GM12878 (cell line): ENCODE measurements at regions not wholly inside any gene's neighbourhood (a gene's known extent, or its start where the extent isn't known, plus 50 kb on each side); places are given as distances from the start of the nearest gene placed in this dataset.

Experiments used
- ATAC-seq: fragments of 200-7000 bp; cut with Tn5 transposase; 3 replicates; pipeline ENCODE4 v1.9.1; 2020; ENCODE audit warnings: mild to moderate bottlenecking, moderate library complexity
- BruUV-seq: library from RNA; stranded (reverse); fragments of 400-500 nt; replicated peaks from 2 replicates; lab custom pipeline; 2021; lab: Mats Ljungman, UMichigan
- CTCF ChIA-PET: fragments of 300-600 bp; sonication (Branson Sonifier 250); formaldehyde crosslinking; extraction: SDS; loops from one replicate; lab custom pipeline; 2021; ENCODE audit warnings: inconsistent platforms; lab: Yijun Ruan, JAX
- POLR2A ChIA-PET: fragments of 350-600 bp; formaldehyde crosslinking; extraction: SDS; loops from one replicate; lab custom pipeline; 2021; ENCODE audit warnings: inconsistent platforms; lab: Charles Lee
- RAD21 ChIA-PET: fragments of 300-600 bp; sonication (Branson Sonifier 250); formaldehyde crosslinking; loops from one replicate; lab custom pipeline; 2023; ENCODE audit warnings: antibody characterized with exemption; ENCODE audit not compliant: unreplicated experiment; lab: Charles Lee
- SMC1A ChIA-PET: fragments of 300-600 bp; sonication (Branson Sonifier 250); formaldehyde crosslinking; loops from one replicate; lab custom pipeline; 2023; ENCODE audit not compliant: unreplicated experiment, uncharacterized antibody; lab: Charles Lee
- DNase-seq: peaks from one replicate; pipeline ENCODE4 v3.0.0-alpha.2; 2011; ENCODE audit warnings: low read depth, low spot score
- FAIRE-seq: peaks from 3 replicates; lab custom pipeline; 2011; peaks lifted over from hg19 to GRCh38; lab: Jason Lieb, UNC
- H2AFZ ChIP-seq: 2 replicates; pipeline ENCODE4 v1.6.0; 2011; ENCODE audit warnings: low read depth, low read length, control low read depth; ENCODE audit not compliant: control insufficient read depth
- H3K27ac ChIP-seq: 2 replicates; pipeline ENCODE4 v1.5.1; 2011; ENCODE audit warnings: control low read depth; ENCODE audit not compliant: control insufficient read depth, insufficient read depth
- H3K27me3 ChIP-seq, 2 experiments: replicated peaks in 1 of 2; 2 replicates each; pipeline versions ENCODE4 v1.6.0 to v1.6.1; 2011; ENCODE audit warnings: low read length in 1 of 2; ENCODE audit not compliant: control insufficient read depth in 2 of 2, insufficient read depth in 2 of 2
- H3K36me3 ChIP-seq, 2 experiments: 2 replicates each; pipeline ENCODE4 v1.5.1; 2011; ENCODE audit warnings: low read length in 1 of 2; ENCODE audit not compliant: control insufficient read depth in 2 of 2, insufficient read depth in 2 of 2
- H3K4me1 ChIP-seq: 2 replicates; pipeline ENCODE4 v1.6.1; 2011; ENCODE audit warnings: mild to moderate bottlenecking, low read length, moderate library complexity, mixed read lengths; ENCODE audit not compliant: control insufficient read depth, insufficient read depth
- H3K4me2 ChIP-seq: 2 replicates; pipeline ENCODE4 v1.6.0; 2011; ENCODE audit warnings: control low read depth; ENCODE audit not compliant: control insufficient read depth, insufficient read depth
- H3K4me3 ChIP-seq: fragments of 200-600 bp; sonication (generic); 2 replicates; pipeline ENCODE4 v1.5.1; 2016
- H3K79me2 ChIP-seq: 2 replicates; pipeline ENCODE4 v1.6.0; 2011; ENCODE audit warnings: low read length; ENCODE audit not compliant: control insufficient read depth, insufficient read depth
- H3K9ac ChIP-seq: 2 replicates; pipeline ENCODE4 v1.8.0; 2011; ENCODE audit warnings: low read length, control low read depth, mixed read lengths; ENCODE audit not compliant: control insufficient read depth, insufficient read depth
- H3K9me3 ChIP-seq: replicated peaks from 3 replicates; pipeline ENCODE4 v1.5.1; 2011; ENCODE audit warnings: mild to moderate bottlenecking, low read length; ENCODE audit not compliant: control insufficient read depth, insufficient read depth
- H4K20me1 ChIP-seq: 2 replicates; pipeline ENCODE4 v1.6.0; 2011; ENCODE audit not compliant: control insufficient read depth, insufficient read depth
- ATF3 ChIP-seq: IDR thresholded peaks from 2 replicates; pipeline ENCODE4 v1.6.1; 2011; ENCODE audit warnings: low read depth, mild to moderate bottlenecking, low read length, moderate library complexity, borderline replicate concordance; ENCODE audit errors: extremely low read depth
- BMI1 ChIP-seq: fragments of 450-650 bp; IDR thresholded peaks from 2 replicates; pipeline ENCODE4 v1.6.1; 2016; ENCODE audit warnings: mild to moderate bottlenecking, moderate library complexity, borderline replicate concordance
- BRCA1 ChIP-seq: IDR thresholded peaks from 2 replicates; pipeline ENCODE4 v1.6.1; 2011; ENCODE audit warnings: low read depth, low read length, improper control_type of control experiment
- GABPA ChIP-seq: IDR thresholded peaks from 2 replicates; pipeline ENCODE4 v1.6.1; 2014; ENCODE audit warnings: antibody characterized with exemption, low read depth, mild to moderate bottlenecking, inconsistent platforms
- KDM1A ChIP-seq: fragments of 200-600 bp; sonication (generic); IDR thresholded peaks from 2 replicates; pipeline ENCODE4 v1.6.1; 2016; ENCODE audit warnings: borderline replicate concordance
- RCOR1 ChIP-seq: conservative IDR thresholded peaks from 2 replicates; pipeline ENCODE4 v1.6.1; 2012; ENCODE audit warnings: low read depth, low read length, improper control_type of control experiment
- ZNF622 ChIP-seq: fragments of 450-650 bp; IDR thresholded peaks from 2 replicates; pipeline ENCODE4 v1.6.1; 2017; ENCODE audit warnings: mild to moderate bottlenecking, inconsistent platforms
- WGBS: methylation state at CpG from one replicate; pipeline ENCODE4 v1.1.6; 2016; ENCODE audit warnings: low lambda C conversion rate; ENCODE audit not compliant: insufficient replicate concordance, insufficient coverage; ENCODE audit errors: missing lambda C conversion rate; 5-methylcytosine and 5-hydroxymethylcytosine counted together
- in situ Hi-C: fragments of 300-500 bp; cut with MboI; formaldehyde crosslinking; loops from 9 replicates; pipeline ENCODE4 v1.14.3; 2018; ENCODE audit warnings: mixed read lengths
- intact Hi-C: fragments of 100-400 bp; cut with micrococcal nuclease; formaldehyde crosslinking; loops from one replicate; pipeline ENCODE4 v1.14.2; 2022; ENCODE audit not compliant: unreplicated experiment

GRCh38 chr3:72004749-72005292 lies 219.9 kb upstream of the PROK2 start:
- no peak for ATAC-seq
- no peak for FAIRE-seq
- ChIA-PET POLR2A (interaction anchor here (0.6 kb wide), 2 partner anchors 20 to 644 kb away, joined by 3 to 5 read pairs; no protein-coding TSS in a partner anchor), CTCF (no interaction called here), SMC1A (interaction anchor here (0.7 to 1.8 kb wide), 4 partner anchors 17 to 91 kb away, joined by 3 to 6 read pairs (median 4); no protein-coding TSS in a partner anchor), RAD21 (no interaction called here)
- H3K36me3 ChIP-seq = no peaks in the 10 kb centered on the region
- BruUV-seq = no TSS peak
- no peaks in the 10 kb centered on the region for H3K27me3 ChIP-seq
- TF ChIP-seq KDM1A (no peak), RCOR1 (no peak), ZNF622 (no peak), GABPA (no peak)
- WGBS = 61% methylated on average over 5 of the region's 5 CpGs
- intact Hi-C loops = no loop called here
- DNase-seq = no peak
- H3K9ac ChIP-seq = no peak overlapping the region
- in situ Hi-C loops = no loop called here
- no peak overlapping the region for H2AFZ ChIP-seq
- H3K79me2 ChIP-seq = no peaks in the 10 kb centered on the region
- H3K4me3 ChIP-seq = no peak overlapping the region
- H3K4me1 ChIP-seq = peaks cover 5% of the 10 kb centered on the region
- H3K27ac ChIP-seq = no peak overlapping the region
- no peaks in the 10 kb centered on the region for H3K9me3 ChIP-seq
- H3K4me2 ChIP-seq = no peak overlapping the region
- no peaks in the 10 kb centered on the region for H4K20me1 ChIP-seq

- Histone ChIP-seq H3K4me2 (no peak overlapping the region), H3K79me2 (no peaks in the 10 kb centered on the region), H3K27me3 (no peaks in the 10 kb centered on the region), H3K4me3 (no peak overlapping the region), H3K9ac (no peak overlapping the region), H3K27ac (no peak overlapping the region), H3K4me1 (no peaks in the 10 kb centered on the region), H3K36me3 (no peaks in the 10 kb centered on the region), H4K20me1 (no peaks in the 10 kb centered on the region), H3K9me3 (no peaks in the 10 kb centered on the region), H2AFZ (no peak overlapping the region)
- in situ Hi-C loops (no loop called here), intact Hi-C loops (no loop called here)
- ChIA-PET POLR2A (no interaction called here), CTCF (no interaction called here), RAD21 (no interaction called here), SMC1A (interaction anchor here (0.7 to 1.8 kb wide), 4 partner anchors 16 to 97 kb away, joined by 3 to 6 read pairs (median 4); no protein-coding TSS in a partner anchor)
- no peak for ATAC-seq
- FAIRE-seq = no peak
- WGBS = 35% methylated on average over 2 of the region's 2 CpGs
- TF ChIP-seq ATF3 (no peak), BRCA1 (no peak), BMI1 (no peak)
- BruUV-seq = no TSS peak
- DNase-seq = no peak
These were observed 219.0 kb upstream of the PROK2 start for GRCh38 chr3:72003936-72004335.
